OCI-LY7 (cell line): ENCODE measurements at regions not wholly inside any gene's neighbourhood (a gene's known extent, or its start where the extent isn't known, plus 50 kb on each side); places are given as distances from the start of the nearest gene placed in this dataset.

Experiments
- CTCF ChIP-seq: fragments of 200-600 bp; sonication (generic); conservative IDR thresholded peaks from 2 replicates; pipeline ENCODE4 v1.5.1; 2014; ENCODE audit warnings: mild to moderate bottlenecking, antibody characterized with exemption, low read length, moderate library complexity, mixed read lengths
- EZH2phosphoT487 ChIP-seq: fragments of 200-600 bp; sonication (generic); IDR thresholded peaks from 2 replicates; pipeline ENCODE4 v1.6.1; 2018; ENCODE audit warnings: low read depth, borderline replicate concordance, mild to moderate bottlenecking, mixed run types, antibody characterized with exemption, low read length, moderate library complexity, mixed read lengths

- TF ChIP-seq CTCF (no peak), EZH2phosphoT487 (no peak)
Observed at GRCh38 chrX:96147681-96148080, 537.0 kb upstream of the DIAPH2 start.
